NB4 (cell line): ENCODE measurements at regions not wholly inside any gene's neighbourhood (a gene's known extent, or its start where the extent isn't known, plus 50 kb on each side); places are given as distances from the start of the nearest gene placed in this dataset.
"Not testable (repeated sequence)": the region's sequence is repeated elsewhere in the genome, so short reads cannot be mapped to it uniquely, and the experiment has no call there.

Experiments used
- DNase-seq: peaks from one replicate; pipeline ENCODE4 v3.0.0; 2010; ENCODE audit warnings: low read depth
- H3K4me3 ChIP-seq: one replicate; pipeline ENCODE4 v1.5.1; 2011; ENCODE audit warnings: mild to moderate bottlenecking, low read depth, low read length, moderate library complexity
- MYC ChIP-seq: IDR thresholded peaks from 2 replicates; pipeline ENCODE4 v1.6.1; 2011; ENCODE audit warnings: low read depth, low read length
- POLR2A ChIP-seq: IDR thresholded peaks from 2 replicates; pipeline ENCODE4 v1.6.1; 2011; ENCODE audit warnings: mild to moderate bottlenecking; ENCODE audit not compliant: insufficient read length; ENCODE audit errors: extremely low read depth
- TF ChIP-seq, protein P1 (sequence below): IDR thresholded peaks from 2 replicates; pipeline ENCODE4 v1.6.1; 2011; ENCODE audit warnings: low read depth, low read length
- TF ChIP-seq, protein P2 (sequence below): IDR thresholded peaks from one replicate; pipeline ENCODE4 v1.5.1; 2012; ENCODE audit warnings: low read depth, low read length

- TF ChIP-seq MYC (no peak), POLR2A (no peak)
- TF ChIP-seq, protein P1, sequence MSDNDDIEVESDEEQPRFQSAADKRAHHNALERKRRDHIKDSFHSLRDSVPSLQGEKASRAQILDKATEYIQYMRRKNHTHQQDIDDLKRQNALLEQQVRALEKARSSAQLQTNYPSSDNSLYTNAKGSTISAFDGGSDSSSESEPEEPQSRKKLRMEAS, result no peak
- TF ChIP-seq, protein P2, sequence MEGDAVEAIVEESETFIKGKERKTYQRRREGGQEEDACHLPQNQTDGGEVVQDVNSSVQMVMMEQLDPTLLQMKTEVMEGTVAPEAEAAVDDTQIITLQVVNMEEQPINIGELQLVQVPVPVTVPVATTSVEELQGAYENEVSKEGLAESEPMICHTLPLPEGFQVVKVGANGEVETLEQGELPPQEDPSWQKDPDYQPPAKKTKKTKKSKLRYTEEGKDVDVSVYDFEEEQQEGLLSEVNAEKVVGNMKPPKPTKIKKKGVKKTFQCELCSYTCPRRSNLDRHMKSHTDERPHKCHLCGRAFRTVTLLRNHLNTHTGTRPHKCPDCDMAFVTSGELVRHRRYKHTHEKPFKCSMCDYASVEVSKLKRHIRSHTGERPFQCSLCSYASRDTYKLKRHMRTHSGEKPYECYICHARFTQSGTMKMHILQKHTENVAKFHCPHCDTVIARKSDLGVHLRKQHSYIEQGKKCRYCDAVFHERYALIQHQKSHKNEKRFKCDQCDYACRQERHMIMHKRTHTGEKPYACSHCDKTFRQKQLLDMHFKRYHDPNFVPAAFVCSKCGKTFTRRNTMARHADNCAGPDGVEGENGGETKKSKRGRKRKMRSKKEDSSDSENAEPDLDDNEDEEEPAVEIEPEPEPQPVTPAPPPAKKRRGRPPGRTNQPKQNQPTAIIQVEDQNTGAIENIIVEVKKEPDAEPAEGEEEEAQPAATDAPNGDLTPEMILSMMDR, result no peak
- no peak for DNase-seq
- no peak overlapping the region for H3K4me3 ChIP-seq
These were observed 60.5 kb upstream of the KCNK12 start for GRCh38 chr2:47631306-47631705.

- TF ChIP-seq MYC, result no peak
- TF ChIP-seq, protein P2, result no peak
- TF ChIP-seq POLR2A, result no peak
- TF ChIP-seq, protein P1, result no peak
- H3K4me3 ChIP-seq, result no peak overlapping the region
- no peak for DNase-seq
These were observed 59.0 kb upstream of the KCNK12 start for GRCh38 chr2:47629501-47630460.

DNA sequence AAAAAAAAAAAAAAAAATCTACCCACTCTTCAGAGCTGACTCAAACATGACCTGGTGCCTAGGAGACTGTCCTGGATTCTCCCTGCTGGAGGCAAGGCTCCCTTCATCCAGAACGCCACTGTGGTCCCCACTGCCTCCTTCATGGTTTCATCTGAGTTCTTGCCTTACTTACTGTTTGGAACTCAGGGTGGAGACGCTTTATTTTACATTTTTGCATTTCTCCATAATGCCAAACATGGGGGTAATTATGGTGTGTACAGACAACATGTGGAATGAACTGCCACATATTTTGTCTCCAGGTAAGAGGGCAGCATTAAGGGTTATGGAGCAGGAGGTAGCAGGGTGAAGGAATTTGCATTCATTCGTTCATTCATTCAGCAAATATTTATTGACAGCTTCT is 58.1 kb upstream of the KCNK12 start:
- TF ChIP-seq POLR2A (no peak), MYC (no peak)
- TF ChIP-seq, protein P2, result no peak
- TF ChIP-seq, protein P1, result no peak
- no peak overlapping the region for H3K4me3 ChIP-seq
- no peak for DNase-seq

DNA sequence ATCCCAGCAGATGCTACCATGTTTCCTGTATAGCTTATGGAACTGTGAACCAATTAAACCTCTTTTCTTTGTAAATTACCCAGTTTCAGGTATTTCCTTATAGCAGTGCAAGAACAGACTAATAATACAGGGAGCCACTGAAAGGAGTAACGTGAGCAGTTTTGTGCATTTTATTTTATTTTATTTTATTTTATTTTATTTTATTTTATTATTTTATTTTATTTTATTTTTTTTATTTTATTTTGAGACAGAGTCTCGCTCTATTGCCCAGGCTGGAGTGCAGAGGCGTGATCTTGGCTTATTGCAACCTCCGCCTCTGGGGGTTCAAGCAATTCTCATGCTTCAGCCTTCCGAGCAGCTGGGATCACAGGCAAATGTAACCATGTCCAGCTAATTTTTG is 55.9 kb upstream of the KCNK12 start:
- no peak for TF ChIP-seq MYC
- TF ChIP-seq, protein P2, result no peak
- TF ChIP-seq, protein P1, result no peak
- TF ChIP-seq POLR2A, result no peak
- H3K4me3 ChIP-seq, result no peak overlapping the region
- DNase-seq, result no peak

DNA sequence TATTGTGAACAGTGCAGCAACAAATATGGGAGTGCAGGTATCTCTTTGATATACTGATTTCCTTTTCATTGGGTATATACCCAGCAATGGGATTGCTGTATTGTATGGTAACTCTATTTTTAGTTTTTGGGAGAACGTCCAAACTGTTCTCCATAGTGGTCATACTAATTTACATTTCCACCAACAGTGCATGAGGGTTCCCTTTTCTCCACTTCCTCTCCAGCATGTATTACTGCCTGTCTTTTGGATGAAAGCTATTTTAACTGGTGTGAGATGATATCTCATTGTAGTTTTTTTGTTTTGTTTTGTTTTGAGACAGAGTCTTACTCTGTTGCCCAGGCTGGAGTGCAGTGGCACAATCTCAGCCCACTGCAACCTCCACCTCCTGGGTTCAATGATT is 52.4 kb upstream of the KCNK12 start:
- not testable (repeated sequence) for H3K4me3 ChIP-seq, DNase-seq

- no peak overlapping the region for H3K4me3 ChIP-seq
- no peak for TF ChIP-seq POLR2A
- TF ChIP-seq, protein P1, result no peak
- no peak for DNase-seq
These were observed 50.1 kb upstream of the KCNK12 start for GRCh38 chr2:47620770-47621437.
